Activated CD4-positive, alpha-beta T cell treated with anti-CD3 and anti-CD28 coated beads for 1 hour (primary cell): ENCODE measurements at regions not wholly inside any gene's neighbourhood (a gene's known extent, or its start where the extent isn't known, plus 50 kb on each side); places are given as distances from the start of the nearest gene placed in this dataset.
"Not testable (repeated sequence)": the region's sequence is repeated elsewhere in the genome, so short reads cannot be mapped to it uniquely, and the experiment has no call there.

Experiments used
- DNase-seq: peaks from one replicate; pipeline ENCODE4 v3.0.0-alpha.2; 2020

- no peak for DNase-seq
Observed at GRCh38 chr16:6836766-6837165, 495.9 kb upstream of the RBFOX1 start.

GRCh38 chr16:6835941-6836340, 496.7 kb upstream of the RBFOX1 start:
- no peak for DNase-seq

- DNase-seq, result no peak
Observed at GRCh38 chr16:6835516-6835915, 497.1 kb upstream of the RBFOX1 start.

- DNase-seq, result no peak
Observed at GRCh38 chr16:6828690-6829089, 504.0 kb upstream of the RBFOX1 start.

- DNase-seq, result no peak
Observed at GRCh38 chr16:6827931-6828330, 504.7 kb upstream of the RBFOX1 start.

GRCh38 chr16:6827267-6827666, 505.4 kb upstream of the RBFOX1 start:
- DNase-seq, result no peak

- no peak for DNase-seq
Observed at GRCh38 chr16:6822041-6822440, 510.6 kb upstream of the RBFOX1 start.

GRCh38 chr16:6804461-6804860, 528.2 kb upstream of the RBFOX1 start:
- no peak for DNase-seq

- no peak for DNase-seq
Observed at GRCh38 chr16:6803176-6803575, 529.5 kb upstream of the RBFOX1 start.

GRCh38 chr16:6797223-6797622, 535.4 kb upstream of the RBFOX1 start:
- no peak for DNase-seq

GRCh38 chr16:6777624-6778023, 555.0 kb upstream of the RBFOX1 start:
- DNase-seq, result no peak

GRCh38 chr16:6775712-6776111, 556.9 kb upstream of the RBFOX1 start:
- DNase-seq, result no peak

GRCh38 chr16:6771956-6772355, 560.7 kb upstream of the RBFOX1 start:
- no peak for DNase-seq

GRCh38 chr16:6753553-6753952, 579.1 kb upstream of the RBFOX1 start:
- DNase-seq, result no peak

- DNase-seq, result no peak
Observed at GRCh38 chr16:6751191-6751590, 581.5 kb upstream of the RBFOX1 start.

- DNase-seq, result no peak
Observed at GRCh38 chr16:6749698-6750097, 582.9 kb upstream of the RBFOX1 start.

GRCh38 chr16:6736302-6736701, 596.3 kb upstream of the RBFOX1 start:
- not testable (repeated sequence) for DNase-seq

GRCh38 chr16:6735631-6736030, 597.0 kb upstream of the RBFOX1 start:
- DNase-seq, result no peak

- no peak for DNase-seq
Observed at GRCh38 chr16:6732166-6732565, 600.5 kb upstream of the RBFOX1 start.

- no peak for DNase-seq
Observed at GRCh38 chr16:6728381-6728780, 604.3 kb upstream of the RBFOX1 start.

- no peak for DNase-seq
Observed at GRCh38 chr16:6726621-6727020, 606.0 kb upstream of the RBFOX1 start.

- no peak for DNase-seq
Observed at GRCh38 chr16:6725634-6726331, 606.9 kb upstream of the RBFOX1 start.

GRCh38 chr16:6725206-6725605, 607.4 kb upstream of the RBFOX1 start:
- not testable (repeated sequence) for DNase-seq

- DNase-seq, result no peak
Observed at GRCh38 chr16:6722786-6723185, 609.9 kb upstream of the RBFOX1 start.

GRCh38 chr16:6714510-6714909, 618.1 kb upstream of the RBFOX1 start:
- no peak for DNase-seq
